Brain microvascular endothelial cell (primary cell): ENCODE measurements at regions not wholly inside any gene's neighbourhood (a gene's known extent, or its start where the extent isn't known, plus 50 kb on each side); places are given as distances from the start of the nearest gene placed in this dataset.
"Not testable (repeated sequence)": the region's sequence is repeated elsewhere in the genome, so short reads cannot be mapped to it uniquely, and the experiment has no call there.

Source experiments
- DNase-seq: peaks from one replicate; pipeline ENCODE4 v3.0.0-alpha.2; 2020
- H3K27ac ChIP-seq: fragments of 250-450 bp; sonication (Bioruptor Pico); 2 replicates; pipeline ENCODE4 v1.5.1; 2020; ENCODE audit warnings: mild to moderate bottlenecking, moderate library complexity
- H3K27me3 ChIP-seq: fragments of 250-450 bp; sonication (Bioruptor Pico); replicated peaks from 2 replicates; pipeline ENCODE4 v1.5.1; 2020; ENCODE audit warnings: mild to moderate bottlenecking
- H3K36me3 ChIP-seq: fragments of 250-450 bp; sonication (Bioruptor Pico); replicated peaks from 2 replicates; pipeline ENCODE4 v1.5.1; 2020; ENCODE audit warnings: mild to moderate bottlenecking
- H3K4me3 ChIP-seq: 2 replicates; pipeline ENCODE4 v1.5.1; 2011; ENCODE audit warnings: low read depth, mild to moderate bottlenecking, control low read depth, low read length, moderate library complexity
- CTCF ChIP-seq: IDR thresholded peaks from 2 replicates; pipeline ENCODE4 v1.5.1; 2011; ENCODE audit warnings: low read depth, mild to moderate bottlenecking, moderate library complexity, low read length, control low read depth, inconsistent platforms; ENCODE audit errors: missing control alignments
- in situ Hi-C: cut with HindIII; loops from 2 replicates; pipeline ENCODE4 v1.10.0; 2017; ENCODE audit warnings: low sequenced_read_pairs, low pct_ligation_motif_present

DNA sequence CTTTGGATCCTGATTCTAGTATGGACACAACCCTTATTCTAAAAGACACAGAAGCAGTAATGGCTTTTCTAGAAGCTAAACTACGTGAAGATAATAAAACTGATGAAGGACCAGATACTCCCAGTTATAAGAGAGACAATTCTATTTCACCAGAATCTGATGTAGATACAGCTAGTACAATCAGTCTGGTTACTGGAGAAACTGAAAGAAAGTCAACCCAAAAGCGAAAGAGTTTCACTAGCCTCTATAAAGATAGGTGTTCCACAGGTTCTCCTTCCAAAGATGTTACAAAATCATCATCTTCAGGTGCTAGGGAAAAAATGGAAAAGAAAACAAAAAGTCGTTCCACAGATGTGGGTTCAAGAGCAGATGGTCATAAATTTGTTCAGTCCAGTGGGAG is 161.5 kb upstream of the PRSS12 start:
- H3K4me3 ChIP-seq, in situ Hi-C loops, H3K27me3 ChIP-seq, H3K36me3 ChIP-seq, DNase-seq, H3K27ac ChIP-seq: not testable (repeated sequence)

- H3K4me3 ChIP-seq, in situ Hi-C loops, H3K27ac ChIP-seq, DNase-seq, H3K27me3 ChIP-seq, H3K36me3 ChIP-seq: not testable (repeated sequence)
These were observed 163.3 kb upstream of the PRSS12 start for GRCh38 chr4:118516107-118516506.

DNA sequence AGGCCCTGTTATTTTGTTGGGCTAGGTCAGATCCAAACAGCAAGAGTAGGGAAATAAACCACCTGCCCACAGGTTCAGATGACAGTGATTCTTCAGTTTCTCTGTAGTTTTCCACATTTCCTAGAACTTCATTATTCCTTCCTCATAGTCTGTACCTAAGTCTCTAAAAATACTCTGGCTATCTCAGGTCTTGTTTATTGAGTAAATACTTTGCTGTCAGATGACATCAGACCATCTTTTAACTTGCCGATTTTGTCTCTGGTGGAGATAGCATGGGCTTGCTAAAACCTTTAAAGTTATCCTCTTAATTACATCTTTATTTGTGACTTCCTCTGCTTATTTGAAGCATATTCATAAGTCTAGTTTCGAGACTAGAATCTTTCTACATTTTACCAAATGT is 155.1 kb upstream of the METTL14 start:
- H3K27me3 ChIP-seq, H3K36me3 ChIP-seq, DNase-seq, in situ Hi-C loops, H3K4me3 ChIP-seq, H3K27ac ChIP-seq: not testable (repeated sequence)

DNA sequence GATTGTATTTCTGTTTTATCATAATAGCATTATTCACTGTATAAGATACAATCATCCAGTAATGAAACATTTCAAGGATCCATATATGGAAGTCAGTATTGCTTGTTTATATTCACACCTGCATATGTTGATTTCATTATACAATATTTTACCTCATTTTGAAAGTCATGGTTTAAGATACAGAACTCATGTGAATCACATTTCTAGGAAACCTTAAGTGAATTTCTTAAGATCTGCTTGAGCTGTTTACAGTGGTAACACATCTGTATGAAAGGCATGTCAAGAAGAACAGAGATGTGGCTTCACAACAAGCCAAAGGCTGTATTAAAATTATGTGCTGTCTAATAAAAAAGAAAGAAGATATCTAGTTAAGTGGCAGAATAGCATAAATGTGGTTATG is 153.2 kb upstream of the METTL14 start:
- DNase-seq, H3K36me3 ChIP-seq, H3K27me3 ChIP-seq, H3K27ac ChIP-seq, H3K4me3 ChIP-seq, in situ Hi-C loops: not testable (repeated sequence)

GRCh38 chr4:118535788-118536187 is 149.4 kb upstream of the METTL14 start:
- H3K27ac ChIP-seq, H3K36me3 ChIP-seq, DNase-seq, H3K27me3 ChIP-seq, H3K4me3 ChIP-seq, in situ Hi-C loops: not testable (repeated sequence)

DNA sequence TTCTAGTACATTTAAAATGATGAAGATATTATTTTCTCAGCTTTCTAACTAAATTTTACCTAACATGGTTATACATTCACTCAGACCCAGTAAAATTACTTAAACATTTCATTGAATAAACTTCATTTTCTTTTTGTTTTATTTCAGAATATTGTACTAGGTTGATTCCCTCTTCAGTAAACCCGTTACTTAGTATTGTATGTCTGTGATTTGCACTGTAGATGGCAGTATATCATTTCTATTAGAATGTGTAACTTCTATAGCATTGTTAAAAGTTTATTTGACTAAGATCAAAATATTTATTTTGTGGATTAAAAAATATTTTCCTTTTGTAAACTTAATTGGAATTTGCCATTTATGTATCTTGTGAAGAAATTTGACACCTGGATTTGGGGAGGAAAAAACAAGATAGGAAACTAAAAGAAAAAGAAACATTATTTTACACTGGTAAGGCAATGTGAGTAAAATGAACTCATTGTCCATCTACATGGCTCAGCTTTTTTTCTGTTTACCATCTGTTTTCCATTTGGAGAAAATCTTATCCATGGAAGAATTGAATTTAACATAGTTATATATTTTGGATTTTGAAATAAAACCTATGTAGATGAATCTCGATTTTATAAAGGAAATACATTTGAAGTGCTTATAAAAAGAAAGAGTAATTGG is 145.6 kb upstream of the METTL14 start:
- in situ Hi-C loops, DNase-seq, H3K27me3 ChIP-seq, H3K27ac ChIP-seq, H3K36me3 ChIP-seq, H3K4me3 ChIP-seq: not testable (repeated sequence)

GRCh38 chr4:118556576-118556975 is 128.6 kb upstream of the METTL14 start:
- H3K4me3 ChIP-seq, H3K27ac ChIP-seq, H3K27me3 ChIP-seq, in situ Hi-C loops, H3K36me3 ChIP-seq, DNase-seq: not testable (repeated sequence)

DNA sequence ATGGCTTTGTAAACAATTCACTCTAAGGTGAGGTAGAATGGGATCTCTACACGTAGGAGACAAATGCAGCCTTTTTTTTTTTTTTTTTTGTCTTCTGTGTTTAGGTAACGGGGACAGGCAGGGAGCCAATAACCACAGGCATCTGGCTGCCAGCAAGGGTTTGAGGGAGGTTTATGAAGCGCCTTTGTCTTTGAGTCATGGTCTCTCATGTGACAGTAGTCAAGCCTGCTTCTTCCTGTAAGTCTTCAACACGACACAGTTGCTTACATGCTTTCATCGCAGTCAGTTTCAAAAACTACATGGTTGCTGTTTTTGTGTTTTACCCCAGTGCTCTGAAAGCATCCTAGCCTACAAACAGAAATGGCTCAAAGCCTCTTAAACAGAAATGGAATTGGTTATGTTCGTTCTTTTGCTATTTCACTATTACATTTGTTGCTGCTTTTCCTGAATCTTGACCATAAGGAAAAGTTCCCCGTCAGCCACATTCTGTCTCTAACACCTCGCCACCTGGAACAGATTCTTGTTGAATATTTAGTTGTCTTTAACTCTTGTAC is 127.8 kb upstream of the METTL14 start:
- in situ Hi-C loops: no loop called here
- DNase-seq: peak; percentile 66
- H3K4me3 ChIP-seq: no peak overlapping the region
- H3K27ac ChIP-seq: no peak overlapping the region
- TF ChIP-seq CTCF: no peak
- H3K27me3 ChIP-seq: no peaks in the 10 kb centered on the region
- no peaks in the 10 kb centered on the region for H3K36me3 ChIP-seq

DNA sequence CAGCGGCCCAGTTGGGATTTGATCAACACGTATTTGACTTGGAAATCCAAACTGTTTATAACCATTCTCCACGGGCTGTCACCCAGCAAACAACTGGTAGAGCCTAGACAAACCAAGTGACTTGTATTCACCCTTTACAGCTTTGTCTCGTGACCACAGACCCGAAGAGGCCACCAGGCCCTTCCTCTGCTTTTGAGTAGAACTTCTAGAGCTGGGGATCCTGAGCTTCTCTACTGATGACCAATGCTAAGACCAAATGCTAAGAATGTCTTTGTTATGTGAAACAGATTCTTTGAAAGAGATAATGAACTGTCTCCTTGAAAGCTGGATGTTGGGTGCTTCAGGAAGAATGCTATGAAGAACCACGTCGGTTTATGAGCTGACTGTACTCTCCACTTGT is 127.0 kb upstream of the METTL14 start:
- H3K27ac ChIP-seq, in situ Hi-C loops, H3K27me3 ChIP-seq: not testable (repeated sequence)

DNA sequence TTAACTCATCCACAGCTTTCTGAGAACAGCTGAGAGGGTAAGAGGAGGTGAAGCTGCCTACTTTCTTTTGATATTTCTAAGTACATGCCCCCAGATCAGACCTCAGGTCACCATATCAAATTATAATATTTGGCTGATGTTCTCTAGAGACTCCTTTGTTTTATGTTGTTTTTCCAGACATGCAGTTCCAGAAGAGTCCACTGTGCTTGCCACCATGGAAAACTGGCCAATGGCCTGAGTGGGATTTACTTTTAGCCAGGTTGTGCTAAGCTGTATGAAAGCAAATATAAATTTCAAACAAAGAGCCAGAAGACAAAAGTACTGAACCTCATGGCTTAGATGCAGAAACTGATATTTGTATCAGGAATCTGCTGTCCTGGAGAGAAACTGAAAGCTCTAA is 123.6 kb upstream of the METTL14 start:
- DNase-seq, in situ Hi-C loops, H3K4me3 ChIP-seq, H3K27ac ChIP-seq, H3K27me3 ChIP-seq, H3K36me3 ChIP-seq: not testable (repeated sequence)

More for the DNA sequence above, 127.0 kb upstream of the METTL14 start:
- not testable (repeated sequence) for H3K4me3 ChIP-seq, DNase-seq, H3K36me3 ChIP-seq

DNA sequence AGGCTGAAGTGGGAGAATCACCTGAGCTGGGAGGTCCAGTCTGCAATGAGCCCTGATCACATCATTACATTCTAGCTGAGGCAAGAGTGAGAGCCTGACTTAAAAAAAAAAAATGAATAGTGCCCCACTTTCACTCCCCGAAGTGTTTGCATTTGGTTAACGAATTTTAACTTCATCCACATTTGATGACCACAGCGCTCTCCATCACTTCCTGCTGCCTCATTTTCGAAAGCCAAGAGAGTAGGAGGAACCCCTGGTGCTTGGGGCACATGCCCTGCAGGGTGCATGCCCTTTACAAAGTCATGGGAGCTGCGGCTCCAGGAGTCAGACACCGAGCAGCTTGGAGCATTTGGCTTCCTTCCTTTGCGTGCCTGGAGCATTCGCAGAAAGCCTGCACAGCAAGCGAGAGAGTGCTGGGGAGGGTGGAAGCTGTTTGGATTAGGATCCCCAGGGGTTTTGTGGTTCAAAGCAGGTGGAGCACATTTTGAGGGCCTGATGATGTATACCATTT is 119.1 kb upstream of the METTL14 start:
- H3K27me3 ChIP-seq, H3K27ac ChIP-seq, in situ Hi-C loops, H3K36me3 ChIP-seq, H3K4me3 ChIP-seq: not testable (repeated sequence)
- peak; percentile 90 for DNase-seq

DNA sequence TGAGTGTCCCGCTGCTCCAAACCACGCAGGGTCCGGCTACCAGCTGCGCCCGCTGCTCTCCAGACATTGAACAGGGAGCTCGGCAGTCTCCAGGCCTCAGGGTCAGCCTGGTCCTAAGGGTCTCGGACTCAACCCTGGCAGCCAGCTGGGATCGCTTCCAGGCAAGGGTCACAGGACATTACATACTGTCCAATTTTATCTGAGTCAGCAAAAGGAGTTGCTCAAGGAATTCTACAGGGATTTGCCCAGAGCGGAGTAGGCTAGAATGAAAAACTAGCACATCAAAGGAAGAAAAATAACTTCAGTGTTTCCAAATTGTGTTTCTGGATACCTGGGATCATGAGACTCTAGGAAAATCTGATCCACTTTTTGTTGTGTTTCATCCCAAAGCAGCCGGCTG is 112.2 kb upstream of the METTL14 start:
- H3K27ac ChIP-seq, in situ Hi-C loops, H3K27me3 ChIP-seq, DNase-seq, H3K4me3 ChIP-seq, H3K36me3 ChIP-seq: not testable (repeated sequence)

- in situ Hi-C loops, H3K27ac ChIP-seq, DNase-seq, H3K27me3 ChIP-seq, H3K36me3 ChIP-seq, H3K4me3 ChIP-seq: not testable (repeated sequence)
These were observed 110.8 kb upstream of the METTL14 start for GRCh38 chr4:118574251-118574913.

DNA sequence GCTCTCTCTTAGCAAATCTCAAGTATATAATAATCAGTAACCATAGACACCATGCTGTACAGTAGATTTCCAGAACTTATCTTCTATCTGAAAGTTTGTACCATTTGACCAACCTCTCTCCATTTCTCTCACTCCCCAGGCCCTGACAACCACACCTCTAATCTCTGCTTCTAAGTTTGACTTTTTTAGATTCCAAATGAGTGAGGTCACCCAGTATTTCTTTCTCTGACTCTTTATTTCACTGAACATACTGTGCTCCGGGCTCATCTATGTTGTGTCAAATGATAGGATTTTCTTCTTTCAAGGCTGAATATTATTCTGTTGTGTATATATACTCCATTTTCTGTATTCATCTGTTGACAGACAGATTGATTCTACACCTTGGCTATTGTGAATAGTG is 110.1 kb upstream of the METTL14 start:
- H3K4me3 ChIP-seq, H3K36me3 ChIP-seq, H3K27me3 ChIP-seq, in situ Hi-C loops, H3K27ac ChIP-seq: not testable (repeated sequence)
- peak; percentile 40 for DNase-seq
